ENCODE measurements at regions not wholly inside any gene's neighbourhood (a gene's known extent, or its start where the extent isn't known, plus 50 kb on each side); places are given as distances from the start of the nearest gene placed in this dataset.
"Not testable (repeated sequence)": the region's sequence is repeated elsewhere in the genome, so short reads cannot be mapped to it uniquely, and the experiment has no call there.

- DNase-seq, result not testable (repeated sequence)
Observed at GRCh38 chr6:8619408-8619807, 184.1 kb upstream of the SLC35B3 start.

DNA sequence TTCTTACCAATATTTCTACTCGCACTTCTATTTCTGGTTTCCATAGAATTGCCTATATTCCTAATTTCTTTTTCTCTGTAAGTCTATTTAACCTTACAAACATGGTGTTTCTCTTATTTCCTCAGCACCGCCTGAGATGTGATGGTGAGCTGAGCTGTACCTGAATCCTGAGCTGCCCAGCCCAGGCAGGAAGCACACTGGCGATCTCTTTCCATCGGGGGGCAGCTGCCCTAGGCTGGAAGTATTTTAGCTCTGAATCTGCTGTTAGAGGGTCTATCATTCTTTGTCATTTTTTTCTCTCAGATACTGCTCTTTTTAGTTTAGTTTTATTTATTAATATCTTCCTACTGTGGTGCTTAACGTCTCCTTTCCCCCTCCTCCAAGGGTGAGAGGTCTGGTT lies 173.4 kb upstream of the SLC35B3 start:
- DNase-seq, result no peak

GRCh38 chr6:8589941-8590729 lies 154.8 kb upstream of the SLC35B3 start:
- DNase-seq, result no peak

DNA sequence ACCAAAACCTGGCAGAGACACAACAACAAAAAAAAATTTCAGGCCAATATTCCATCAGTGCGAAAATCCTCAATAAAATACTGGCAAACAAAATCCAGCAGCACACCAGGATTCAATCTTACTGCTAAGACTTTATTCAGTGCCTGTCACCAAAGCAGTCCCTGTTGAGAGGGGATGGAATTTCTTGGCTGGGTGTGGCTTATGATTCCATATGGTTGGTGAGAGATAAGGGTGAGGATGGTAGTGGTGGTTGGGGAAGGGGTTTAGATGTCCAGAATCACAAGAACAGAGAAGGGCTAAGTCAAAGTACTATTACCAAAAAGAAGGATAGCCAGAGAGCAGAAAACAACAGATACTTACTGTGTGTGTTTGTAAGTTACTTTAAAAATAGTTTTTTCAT lies 152.8 kb upstream of the SLC35B3 start:
- no peak for DNase-seq

DNA sequence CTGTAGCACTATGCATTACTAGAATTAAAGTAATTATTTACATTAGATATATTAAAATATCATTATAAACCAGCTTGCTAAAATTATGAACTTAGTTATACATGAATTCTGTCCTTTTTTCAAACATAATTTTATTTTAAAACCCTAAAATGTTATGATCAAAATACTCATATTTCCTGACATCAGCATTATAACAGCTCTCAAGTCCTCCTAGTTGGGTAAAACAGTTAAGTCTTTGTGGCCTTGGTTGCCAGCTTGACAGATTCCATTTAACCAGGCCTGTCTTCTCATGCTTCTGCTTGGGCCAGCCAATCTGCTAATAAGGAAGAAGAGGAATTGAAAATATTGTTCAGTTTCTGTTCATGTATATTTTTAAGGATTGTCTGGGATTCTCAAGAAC lies 147.9 kb upstream of the SLC35B3 start:
- no peak for DNase-seq

GRCh38 chr6:8579372-8579771 lies 144.0 kb upstream of the SLC35B3 start:
- DNase-seq, result no peak

GRCh38 chr6:8578006-8578405 lies 142.7 kb upstream of the SLC35B3 start:
- DNase-seq, result no peak

DNA sequence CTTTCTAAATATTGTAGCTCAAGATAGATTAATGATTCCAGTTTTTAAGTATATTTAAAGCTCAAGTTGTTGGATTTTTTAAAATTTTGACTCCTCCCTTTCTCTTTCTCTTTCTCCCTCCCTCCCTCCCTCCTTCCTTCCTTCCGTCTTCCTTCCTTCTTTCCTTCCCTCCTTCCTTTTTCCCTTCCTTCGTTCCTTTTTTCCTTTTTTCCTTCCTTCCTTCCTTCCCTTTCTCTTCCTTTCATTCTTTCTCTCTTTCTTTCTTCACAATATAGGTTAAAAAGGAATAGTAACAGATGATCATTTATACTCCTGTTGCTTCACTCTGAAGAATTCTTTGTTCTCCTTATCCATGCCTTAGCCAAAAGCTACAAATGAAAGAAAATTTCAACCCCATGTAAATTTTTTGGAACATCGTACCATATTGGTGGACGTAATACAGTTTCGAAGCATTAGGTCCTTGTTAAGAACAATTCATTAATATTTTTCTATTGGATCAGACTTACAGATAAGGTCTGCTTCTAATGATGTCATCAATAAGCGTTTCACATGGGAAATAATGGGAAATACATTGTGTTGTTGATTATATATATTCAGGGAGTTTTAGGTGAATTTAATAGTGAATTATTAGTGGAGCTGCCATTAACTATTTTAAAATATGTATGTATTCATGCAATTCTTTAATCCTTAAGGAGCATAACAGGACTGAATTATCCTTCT lies 139.6 kb upstream of the SLC35B3 start:
- DNase-seq, result no peak

DNA sequence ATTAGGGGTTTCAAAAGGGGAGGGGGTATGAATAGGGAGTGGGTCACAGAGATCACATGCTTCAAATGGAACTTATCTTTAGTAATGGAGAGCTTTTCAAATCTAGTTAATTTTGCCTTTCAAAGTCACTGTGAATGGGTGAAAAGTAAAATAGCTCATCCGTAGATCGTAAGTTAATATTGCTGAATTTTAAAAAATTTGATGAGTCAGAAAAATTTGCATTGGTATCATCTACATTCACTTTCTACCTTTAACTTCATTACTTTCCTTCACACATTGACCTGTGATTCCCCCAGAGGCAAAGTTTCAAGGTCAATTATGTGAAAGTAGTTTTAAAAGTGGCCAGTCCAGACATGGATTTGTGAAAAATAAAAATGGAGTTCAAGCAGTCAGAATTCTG lies 139.0 kb upstream of the SLC35B3 start:
- DNase-seq, result no peak

- no peak for DNase-seq
Observed at GRCh38 chr6:8570256-8570920, 135.0 kb upstream of the SLC35B3 start.

- no peak for DNase-seq
Observed at GRCh38 chr6:8562125-8562524, 126.8 kb upstream of the SLC35B3 start.

DNA sequence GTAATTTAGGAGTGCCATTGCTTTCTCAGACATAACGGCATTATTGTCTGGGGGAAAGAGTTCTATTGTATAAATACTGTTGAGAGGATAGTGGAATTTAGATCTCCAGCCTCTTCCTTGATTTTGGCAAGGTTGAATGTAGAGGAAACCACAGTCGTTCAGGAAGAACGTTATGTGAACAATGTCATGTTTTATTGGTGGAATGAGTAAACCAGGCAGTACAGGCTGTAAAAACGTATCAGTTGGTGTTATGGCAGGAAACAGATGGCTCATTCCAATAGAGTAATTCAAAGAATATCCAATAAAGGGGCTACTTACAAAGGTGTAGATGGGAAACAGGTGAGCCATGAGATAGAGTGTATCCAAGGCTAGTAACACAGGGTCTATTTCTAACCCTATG lies 123.6 kb upstream of the SLC35B3 start:
- DNase-seq, result no peak

GRCh38 chr6:8557014-8557748 lies 121.8 kb upstream of the SLC35B3 start:
- DNase-seq, result no peak

DNA sequence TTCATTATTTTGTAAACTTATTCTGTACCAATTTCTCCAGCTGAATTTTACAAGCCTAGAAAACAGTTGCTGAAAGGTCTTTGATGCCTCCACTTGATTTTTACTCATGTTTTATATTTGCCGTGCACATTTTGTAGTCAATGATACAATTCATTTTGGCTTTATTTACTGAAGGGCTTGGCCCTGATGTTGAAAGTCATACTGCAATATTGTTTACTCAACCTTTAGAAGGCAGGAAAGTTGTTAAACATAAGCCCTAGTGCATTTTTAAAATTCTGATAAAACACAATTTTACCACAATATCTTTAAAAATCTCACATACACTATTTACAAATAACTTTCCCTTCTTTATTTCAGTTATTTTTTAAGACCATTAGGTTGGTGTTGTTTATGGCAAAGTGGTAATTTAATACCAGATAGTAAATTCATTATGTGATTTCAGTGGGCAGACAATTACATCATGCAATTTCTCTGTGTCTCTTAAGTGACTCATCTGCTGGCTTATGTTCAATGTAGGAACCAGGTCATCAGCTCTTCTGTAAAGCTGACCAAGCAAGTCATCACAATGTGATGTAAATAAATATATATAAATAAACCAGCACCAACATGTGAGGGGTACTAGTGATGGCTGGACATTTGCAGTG lies 121.1 kb upstream of the SLC35B3 start:
- DNase-seq, result no peak

- DNase-seq, result no peak
Observed at GRCh38 chr6:8551993-8552392, 116.6 kb upstream of the SLC35B3 start.

DNA sequence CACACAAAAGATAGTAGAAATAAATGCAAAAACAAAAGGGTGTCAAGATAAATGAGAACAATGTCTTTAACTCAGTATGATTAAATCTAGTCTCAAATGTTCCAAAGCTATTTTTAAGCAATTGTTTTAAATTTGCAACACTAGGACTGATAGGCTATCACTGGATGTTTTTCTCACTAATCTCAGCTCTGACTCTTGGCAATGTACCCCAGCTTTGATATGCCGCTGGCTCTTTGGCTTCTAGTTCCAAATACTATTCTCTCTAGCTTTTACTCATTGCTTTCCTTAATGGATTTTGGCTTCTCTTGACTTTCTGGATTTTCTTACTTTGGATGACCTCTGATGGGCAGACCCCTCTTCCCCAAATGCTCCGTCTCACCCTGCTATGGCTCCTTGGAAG lies 116.0 kb upstream of the SLC35B3 start:
- no peak for DNase-seq

DNA sequence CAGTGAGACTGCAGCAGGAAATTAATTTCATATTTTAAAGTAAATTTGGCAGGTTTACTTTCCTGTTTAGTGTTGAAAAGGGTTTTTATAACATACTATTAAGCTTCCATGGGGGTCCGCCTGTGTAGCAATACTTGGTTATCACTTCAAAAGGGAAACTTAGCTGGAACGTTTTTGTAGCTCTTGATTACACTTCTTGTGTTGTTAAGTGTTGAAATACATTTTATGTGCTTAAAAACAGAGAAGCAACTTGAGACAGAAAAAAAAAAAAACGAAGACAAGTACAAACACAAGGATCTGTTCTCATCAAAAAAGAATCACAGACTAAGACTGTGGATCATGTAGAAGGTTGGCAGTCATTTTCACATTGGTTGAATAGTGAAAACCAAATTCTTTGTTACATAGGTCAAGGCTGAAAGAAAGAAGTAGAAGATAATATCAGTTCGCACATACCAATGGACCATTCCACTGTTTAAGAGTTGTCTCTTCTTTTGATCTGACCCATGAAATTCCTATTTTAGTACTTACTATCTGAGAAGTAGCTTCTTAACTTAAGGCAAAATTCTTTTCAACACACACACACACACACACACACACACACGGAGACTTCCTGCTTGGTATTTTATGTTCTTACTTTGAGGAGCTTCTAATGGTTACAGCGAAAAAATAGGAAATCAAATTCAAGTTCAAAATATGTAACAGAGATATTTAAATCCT lies 113.9 kb upstream of the SLC35B3 start:
- DNase-seq, result no peak

DNA sequence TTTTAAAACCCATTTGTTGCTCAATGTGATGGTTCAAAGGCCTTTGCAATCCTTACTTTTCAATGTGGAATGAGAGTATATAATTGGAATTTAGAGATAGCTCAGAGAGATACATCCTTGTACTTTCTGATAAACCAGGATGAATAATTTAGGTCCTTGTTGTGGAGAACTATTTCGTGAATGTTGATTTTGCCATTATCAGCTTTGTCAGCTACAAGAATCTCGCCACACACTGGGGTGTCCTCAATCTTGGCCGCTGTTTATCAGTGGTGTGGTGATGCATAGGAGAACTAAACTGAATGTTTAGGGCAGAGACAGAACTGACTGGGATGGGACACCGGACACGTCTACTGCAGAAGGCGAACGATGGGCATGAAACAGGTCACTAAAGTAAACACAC lies 111.2 kb upstream of the SLC35B3 start:
- no peak for DNase-seq

DNA sequence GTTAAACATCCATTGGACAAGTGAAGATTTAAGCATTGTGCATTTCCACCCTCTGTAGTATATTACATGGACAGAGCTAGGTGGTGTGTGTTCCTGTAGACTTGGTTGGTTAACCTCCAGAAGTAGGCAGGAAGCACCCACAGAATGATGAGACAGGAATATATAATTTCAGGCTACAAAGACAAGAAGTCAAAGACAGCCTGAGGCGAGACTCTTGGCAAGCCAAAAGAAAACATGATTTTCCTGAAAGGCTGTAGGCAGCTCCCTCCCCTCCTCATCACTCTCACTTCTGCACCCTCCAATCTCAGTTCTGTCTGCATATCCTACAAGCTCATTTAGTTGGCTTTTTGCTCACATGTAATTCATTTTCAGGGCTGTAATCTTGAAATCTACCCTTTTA lies 110.0 kb upstream of the SLC35B3 start:
- no peak for DNase-seq

DNA sequence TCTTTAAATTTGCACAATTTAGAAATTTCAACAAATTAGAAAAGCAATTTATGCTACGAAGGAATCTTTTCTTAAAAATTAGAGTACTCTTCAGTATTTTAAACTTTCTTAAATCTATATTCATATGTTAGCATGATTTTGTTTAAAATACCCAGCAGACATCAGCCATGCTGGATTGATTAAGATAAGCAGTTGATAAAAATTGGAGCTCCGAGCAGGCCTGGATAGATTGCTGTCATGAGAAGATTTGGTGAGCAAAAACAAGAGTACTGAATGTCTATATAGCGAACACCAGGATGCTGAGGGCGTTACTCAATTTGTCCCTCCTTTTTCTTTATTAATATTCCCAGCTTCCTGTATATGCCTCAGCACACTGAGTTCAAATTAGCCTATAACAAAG lies 108.4 kb upstream of the SLC35B3 start:
- no peak for DNase-seq

DNA sequence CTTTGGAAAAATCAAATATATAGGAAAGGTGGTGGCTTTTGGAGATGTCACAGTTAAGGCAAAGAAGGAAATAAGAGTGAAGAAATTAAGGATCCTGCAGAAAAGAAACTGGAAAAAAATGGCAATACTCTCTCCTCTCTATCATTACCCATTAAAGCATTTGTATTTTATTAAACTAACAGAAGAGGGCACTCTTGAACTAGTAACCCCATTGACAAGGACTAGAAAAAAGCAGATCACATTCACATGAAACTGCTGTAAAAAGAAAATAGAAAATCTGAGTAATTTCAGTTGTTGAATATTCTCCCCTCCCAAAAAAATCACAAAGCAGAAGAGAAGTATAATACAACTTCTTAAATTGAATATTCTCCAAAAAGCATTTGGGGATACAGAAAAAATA lies 104.1 kb upstream of the SLC35B3 start:
- no peak for DNase-seq

DNA sequence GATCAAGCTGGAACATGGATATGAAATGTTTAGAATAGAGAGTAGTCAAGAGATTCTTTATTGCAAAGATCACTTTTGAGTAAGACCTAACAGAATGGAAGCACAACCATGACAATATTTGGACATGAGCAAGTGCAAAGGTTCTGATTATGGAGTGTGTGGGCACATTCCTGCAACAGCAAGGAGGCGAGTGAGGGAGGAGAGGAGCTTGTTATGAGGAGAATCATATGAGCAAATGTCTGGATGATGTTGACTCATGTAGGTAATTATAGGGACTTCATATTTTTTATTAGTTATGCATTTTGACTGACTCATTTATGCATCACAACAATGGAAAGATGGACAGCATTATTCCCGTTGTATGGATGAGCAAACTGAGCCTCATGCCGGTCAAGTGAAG lies 100.8 kb upstream of the SLC35B3 start:
- no peak for DNase-seq
